Hepatocyte (in vitro differentiated cells): ENCODE measurements at regions not wholly inside any gene's neighbourhood (a gene's known extent, or its start where the extent isn't known, plus 50 kb on each side); places are given as distances from the start of the nearest gene placed in this dataset.
"Not testable (repeated sequence)": the region's sequence is repeated elsewhere in the genome, so short reads cannot be mapped to it uniquely, and the experiment has no call there.

Source experiments
- DNase-seq: peaks from one replicate; pipeline ENCODE4 v3.0.0-alpha.2; 2016; ENCODE audit warnings: low spot score
- H2AFZ ChIP-seq: fragments of 200-600 bp; sonication (generic); 2 replicates; pipeline ENCODE4 v1.6.0; 2016; ENCODE audit warnings: antibody characterized with exemption, mild to moderate bottlenecking
- H3K27ac ChIP-seq: fragments of 200-600 bp; sonication (generic); 2 replicates; pipeline ENCODE4 v1.5.1; 2016; ENCODE audit warnings: mild to moderate bottlenecking
- H3K27me3 ChIP-seq: fragments of 200-600 bp; sonication (generic); 2 replicates; pipeline ENCODE4 v1.6.1; 2016
- H3K36me3 ChIP-seq: fragments of 200-600 bp; sonication (generic); replicated peaks from 2 replicates; pipeline ENCODE4 v1.5.1; 2016; ENCODE audit warnings: low read depth; ENCODE audit not compliant: insufficient read depth
- H3K4me1 ChIP-seq: fragments of 200-600 bp; sonication (generic); 2 replicates; pipeline ENCODE4 v1.5.1; 2016; ENCODE audit warnings: mild to moderate bottlenecking, moderate library complexity; ENCODE audit not compliant: insufficient read depth
- H3K4me2 ChIP-seq: fragments of 200-600 bp; sonication (generic); 2 replicates; pipeline ENCODE4 v1.6.0; 2016
- H3K4me3 ChIP-seq: fragments of 200-600 bp; sonication (generic); 2 replicates; pipeline ENCODE4 v1.5.1; 2016; ENCODE audit warnings: mild to moderate bottlenecking
- H3K79me2 ChIP-seq: fragments of 200-600 bp; sonication (generic); 2 replicates; pipeline ENCODE4 v1.6.0; 2017; ENCODE audit warnings: mild to moderate bottlenecking
- H3K9me2 ChIP-seq: fragments of 200-600 bp; sonication (generic); replicated peaks from 2 replicates; pipeline ENCODE4 v1.6.0; 2017; ENCODE audit warnings: mild to moderate bottlenecking; ENCODE audit not compliant: insufficient read depth
- H3K9me3 ChIP-seq: fragments of 200-600 bp; sonication (generic); 2 replicates; pipeline ENCODE4 v1.5.1; 2016; ENCODE audit warnings: low read depth, mild to moderate bottlenecking
- H4K20me1 ChIP-seq: fragments of 200-600 bp; sonication (generic); 2 replicates; pipeline ENCODE4 v1.6.0; 2016; ENCODE audit warnings: mild to moderate bottlenecking; ENCODE audit not compliant: insufficient read depth, poor library complexity, severe bottlenecking
- CTCF ChIP-seq: fragments of 200-600 bp; sonication (generic); IDR thresholded peaks from 2 replicates; pipeline ENCODE4 v1.5.1; 2016; ENCODE audit warnings: antibody characterized with exemption, mild to moderate bottlenecking; ENCODE audit not compliant: poor library complexity
- EZH2 ChIP-seq: fragments of 200-600 bp; sonication (generic); IDR thresholded peaks from 2 replicates; pipeline ENCODE4 v1.6.1; 2016; ENCODE audit warnings: antibody characterized with exemption, mild to moderate bottlenecking, borderline replicate concordance
- EZH2phosphoT487 ChIP-seq: fragments of 200-600 bp; sonication (generic); IDR thresholded peaks from one replicate; pipeline ENCODE4 v1.6.1; 2018; ENCODE audit warnings: antibody characterized with exemption, mild to moderate bottlenecking, low read depth, moderate library complexity; ENCODE audit not compliant: unreplicated experiment, severe bottlenecking
- WGBS: methylation state at CpG from one replicate; pipeline ENCODE4 v1.1.6; 2016; ENCODE audit warnings: low lambda C conversion rate; ENCODE audit errors: missing lambda C conversion rate; 5-methylcytosine and 5-hydroxymethylcytosine counted together

DNA sequence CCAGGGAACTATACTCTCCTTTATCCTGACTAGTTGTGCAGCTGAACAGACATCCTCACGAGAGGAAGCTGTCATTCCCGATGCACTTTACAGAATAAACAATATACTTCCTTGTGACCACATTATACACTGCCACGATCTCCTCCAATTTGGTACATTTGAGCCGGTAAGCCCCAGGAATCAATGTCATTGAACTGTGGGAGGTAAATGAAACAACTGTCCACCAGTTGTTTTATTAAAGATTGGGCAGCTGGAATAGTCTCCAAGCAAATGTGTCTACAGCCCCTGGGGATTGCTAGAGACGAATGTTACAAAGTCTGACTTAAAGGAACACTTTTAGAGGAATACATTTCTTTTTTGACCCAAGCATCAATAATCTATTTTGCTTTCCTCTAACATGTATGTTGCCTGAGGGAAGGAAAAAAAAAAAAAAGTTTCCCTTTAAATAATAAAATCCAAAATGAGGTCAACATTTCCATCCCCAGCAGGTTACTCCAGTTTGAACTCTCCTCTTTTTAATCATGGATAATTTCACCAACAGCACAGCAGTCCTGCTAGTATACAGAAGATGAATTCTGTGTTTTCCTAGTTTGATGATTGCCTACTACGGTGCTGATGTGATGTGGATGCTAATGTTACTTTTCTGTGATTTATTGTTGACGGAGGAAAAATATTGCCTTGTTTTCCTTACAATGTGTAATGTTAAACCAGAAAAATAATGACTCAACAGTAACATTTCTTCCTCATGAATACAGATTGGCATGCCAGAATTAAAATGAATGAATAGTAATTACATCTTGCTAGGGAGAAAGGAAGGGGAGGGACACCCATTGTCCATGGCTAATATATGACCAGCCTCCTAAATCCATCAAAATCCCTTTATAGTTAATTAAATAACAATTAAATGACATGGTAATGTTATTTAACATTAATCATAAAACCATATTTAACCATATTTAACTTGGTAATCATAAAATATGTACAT lies 360.9 kb downstream of the NEBL start:
- Histone ChIP-seq H3K27ac (no peak overlapping the region), H2AFZ (no peak overlapping the region), H3K79me2 (no peaks in the 10 kb centered on the region), H3K4me1 (no peaks in the 10 kb centered on the region), H3K9me2 (no peaks in the 10 kb centered on the region), H3K4me3 (no peak overlapping the region), H3K36me3 (no peaks in the 10 kb centered on the region), H3K4me2 (no peak overlapping the region), H4K20me1 (no peaks in the 10 kb centered on the region), H3K27me3 (no peaks in the 10 kb centered on the region), H3K9me3 (no peaks in the 10 kb centered on the region)
- TF ChIP-seq CTCF: no peak
- no peak for TF ChIP-seq EZH2
- no peak for TF ChIP-seq EZH2phosphoT487
- 74% methylated on average over 7 of the region's 7 CpGs for WGBS
- no peak for DNase-seq

GRCh38 chr10:20531241-20531883 lies 365.7 kb downstream of the NEBL start:
- H3K27me3 ChIP-seq, H3K4me2 ChIP-seq, H3K36me3 ChIP-seq, H3K4me3 ChIP-seq, H3K27ac ChIP-seq, H3K9me3 ChIP-seq, DNase-seq, H3K79me2 ChIP-seq, H2AFZ ChIP-seq, H3K4me1 ChIP-seq, H3K9me2 ChIP-seq, H4K20me1 ChIP-seq: not testable (repeated sequence)
- WGBS: 83% methylated on average over 20 of the region's 20 CpGs

- 95% methylated on average over 5 of the region's 5 CpGs for WGBS
- no peak for DNase-seq
- H3K4me2 ChIP-seq: no peak overlapping the region
These were observed 375.9 kb downstream of the NEBL start for GRCh38 chr10:20521186-20521585.

DNA sequence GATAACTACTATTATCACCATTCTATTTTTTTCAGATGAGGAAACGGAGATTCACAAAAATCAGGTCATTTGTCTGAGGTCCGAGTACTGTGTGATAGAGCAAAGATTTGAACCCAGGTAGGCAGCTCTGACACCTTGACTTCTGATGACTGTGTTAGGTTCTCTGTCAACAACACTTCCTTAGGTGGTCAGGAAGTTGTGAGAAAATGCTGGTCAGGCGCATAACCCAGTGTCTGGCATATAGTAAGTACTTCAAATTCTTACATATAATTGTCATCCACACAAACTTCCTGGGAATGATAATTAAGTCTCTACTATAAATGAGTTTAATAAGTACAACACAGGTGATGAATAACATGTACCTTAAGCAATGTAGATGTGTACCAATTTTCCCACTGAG lies 381.5 kb downstream of the NEBL start:
- H3K4me2 ChIP-seq: no peak overlapping the region
- no peaks in the 10 kb centered on the region for H3K4me1 ChIP-seq
- no peaks in the 10 kb centered on the region for H3K27me3 ChIP-seq
- H2AFZ ChIP-seq: no peak overlapping the region
- no peaks in the 10 kb centered on the region for H4K20me1 ChIP-seq
- H3K36me3 ChIP-seq: no peaks in the 10 kb centered on the region
- H3K9me3 ChIP-seq: no peaks in the 10 kb centered on the region
- DNase-seq: no peak
- no peak overlapping the region for H3K27ac ChIP-seq
- H3K4me3 ChIP-seq: no peak overlapping the region
- WGBS: 85% methylated on average over 3 of the region's 3 CpGs
- H3K79me2 ChIP-seq: no peaks in the 10 kb centered on the region
- TF ChIP-seq EZH2 (no peak), CTCF (no peak), EZH2phosphoT487 (no peak)
- no peaks in the 10 kb centered on the region for H3K9me2 ChIP-seq

More at GRCh38 chr10:20521186-20521585, 375.9 kb downstream of the NEBL start:
- H3K36me3 ChIP-seq: no peaks in the 10 kb centered on the region
- H3K9me3 ChIP-seq: no peaks in the 10 kb centered on the region
- TF ChIP-seq EZH2: no peak
- H3K27me3 ChIP-seq: no peaks in the 10 kb centered on the region
- H3K9me2 ChIP-seq: no peaks in the 10 kb centered on the region
- H2AFZ ChIP-seq: no peak overlapping the region
- H3K79me2 ChIP-seq: no peaks in the 10 kb centered on the region
- no peak overlapping the region for H3K4me3 ChIP-seq
- no peak overlapping the region for H3K27ac ChIP-seq
- no peaks in the 10 kb centered on the region for H3K4me1 ChIP-seq
- H4K20me1 ChIP-seq: no peaks in the 10 kb centered on the region
